Fibroblast of skin of scalp (primary cell): ENCODE measurements at regions not wholly inside any gene's neighbourhood (a gene's known extent, or its start where the extent isn't known, plus 50 kb on each side); places are given as distances from the start of the nearest gene placed in this dataset.
"Not testable (repeated sequence)": the region's sequence is repeated elsewhere in the genome, so short reads cannot be mapped to it uniquely, and the experiment has no call there.

ENCODE experiments used
- DNase-seq: peaks from one replicate; pipeline ENCODE4 v3.0.0-alpha.2; 2013

GRCh38 chrX:6990552-6991193, 156.8 kb upstream of the STS start:
- DNase-seq: no peak

GRCh38 chrX:6989858-6990257, 157.7 kb upstream of the STS start:
- no peak for DNase-seq

GRCh38 chrX:6988694-6989093, 158.8 kb upstream of the STS start:
- not testable (repeated sequence) for DNase-seq

- DNase-seq: no peak
Measured at GRCh38 chrX:6986915-6987314, 160.6 kb upstream of the STS start.

- DNase-seq: no peak
Measured at GRCh38 chrX:6985537-6985936, 162.0 kb upstream of the STS start.

GRCh38 chrX:6983207-6983955, 164.1 kb upstream of the STS start:
- no peak for DNase-seq

GRCh38 chrX:6981718-6982406, 165.7 kb upstream of the STS start:
- peak; percentile 34 for DNase-seq

GRCh38 chrX:6980981-6981380, 166.5 kb upstream of the STS start:
- DNase-seq: peak; percentile 81

GRCh38 chrX:6968231-6968630, 179.3 kb upstream of the STS start:
- peak; percentile 85 for DNase-seq

GRCh38 chrX:6965729-6966128, 181.8 kb upstream of the STS start:
- DNase-seq: no peak

- no peak for DNase-seq
Measured at GRCh38 chrX:6962006-6962355, 185.5 kb upstream of the STS start.

GRCh38 chrX:6961286-6962005, 186.1 kb upstream of the STS start:
- DNase-seq: no peak

- no peak for DNase-seq
Measured at GRCh38 chrX:6959006-6959405, 188.5 kb upstream of the STS start.

GRCh38 chrX:6954836-6955235, 192.7 kb upstream of the STS start:
- DNase-seq: no peak

GRCh38 chrX:6946168-6946567, 201.3 kb upstream of the STS start:
- DNase-seq: no peak

GRCh38 chrX:6941041-6941440, 206.5 kb upstream of the STS start:
- DNase-seq: peak; percentile 6

- not testable (repeated sequence) for DNase-seq
Measured at GRCh38 chrX:6932942-6933341, 214.6 kb upstream of the STS start.

- peak; percentile 4 for DNase-seq
Measured at GRCh38 chrX:6930307-6930849, 217.1 kb upstream of the STS start.

GRCh38 chrX:6924443-6925077, 223.0 kb upstream of the STS start:
- no peak for DNase-seq

- DNase-seq: no peak
Measured at GRCh38 chrX:6917666-6918065, 229.8 kb upstream of the STS start.

- no peak for DNase-seq
Measured at GRCh38 chrX:6910218-6910617, 237.3 kb upstream of the STS start.

GRCh38 chrX:6909396-6909795, 238.1 kb upstream of the STS start:
- no peak for DNase-seq
